Caki2 (cell line): ENCODE measurements at regions not wholly inside any gene's neighbourhood (a gene's known extent, or its start where the extent isn't known, plus 50 kb on each side); places are given as distances from the start of the nearest gene placed in this dataset.
A peak's percentile ranks its signal among the peaks of the same experiment; 100 is the strongest.
"Not testable (repeated sequence)": the region's sequence is repeated elsewhere in the genome, so short reads cannot be mapped to it uniquely, and the experiment has no call there.

Source experiments
- DNase-seq: peaks from one replicate; pipeline ENCODE4 v3.0.0-alpha.2; 2015; ENCODE audit warnings: low read depth
- in situ Hi-C: cut with HindIII; loops from 2 replicates; pipeline ENCODE4 v1.10.0; 2016; ENCODE audit warnings: low sequenced_read_pairs, low pct_unique_long_range_greater_than_20kb, mixed read lengths

DNA sequence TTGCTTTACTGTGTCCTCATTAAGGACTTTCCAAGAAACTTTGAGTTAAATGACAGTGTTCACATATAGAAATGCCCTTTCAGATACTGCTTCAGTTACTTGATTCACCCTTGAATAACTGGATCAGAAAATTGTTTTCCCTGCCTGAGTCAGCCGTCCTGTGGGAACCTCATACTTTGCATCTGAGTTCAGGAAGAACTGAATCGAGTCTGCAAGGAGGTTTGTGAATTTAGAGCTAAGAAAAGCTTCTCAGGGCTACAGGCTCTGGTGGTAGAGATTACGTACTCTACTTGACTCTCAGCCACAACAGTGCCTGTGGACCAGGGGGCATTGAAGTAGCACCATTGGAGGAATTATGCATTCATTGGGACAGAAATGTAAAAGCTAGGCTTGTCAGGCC is 252.4 kb upstream of the C2CD4B start:
- no peak for DNase-seq
- in situ Hi-C loops = no loop called here

DNA sequence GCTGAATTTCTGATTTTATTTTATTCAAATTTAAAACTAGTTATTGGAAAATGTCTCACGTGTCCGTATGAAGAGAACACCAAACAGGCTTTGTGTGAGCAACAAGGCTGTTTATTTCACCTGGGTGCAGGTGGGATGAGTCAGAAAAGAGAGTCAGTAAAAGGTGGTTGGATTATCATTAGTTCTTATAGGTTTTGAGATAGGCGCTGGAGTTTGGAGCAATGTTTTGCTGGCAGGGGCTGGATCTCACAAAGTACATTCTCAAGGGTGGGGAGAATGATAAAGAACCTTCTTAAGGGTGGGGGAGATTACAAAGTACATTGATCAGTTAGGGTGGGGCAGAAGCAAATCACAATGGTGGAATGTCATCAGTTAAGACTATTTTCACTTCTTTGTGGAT is 253.4 kb upstream of the C2CD4B start:
- DNase-seq, in situ Hi-C loops: not testable (repeated sequence)

GRCh38 chr15:62419192-62419591 is 254.1 kb upstream of the C2CD4B start:
- in situ Hi-C loops = no loop called here
- no peak for DNase-seq

DNA sequence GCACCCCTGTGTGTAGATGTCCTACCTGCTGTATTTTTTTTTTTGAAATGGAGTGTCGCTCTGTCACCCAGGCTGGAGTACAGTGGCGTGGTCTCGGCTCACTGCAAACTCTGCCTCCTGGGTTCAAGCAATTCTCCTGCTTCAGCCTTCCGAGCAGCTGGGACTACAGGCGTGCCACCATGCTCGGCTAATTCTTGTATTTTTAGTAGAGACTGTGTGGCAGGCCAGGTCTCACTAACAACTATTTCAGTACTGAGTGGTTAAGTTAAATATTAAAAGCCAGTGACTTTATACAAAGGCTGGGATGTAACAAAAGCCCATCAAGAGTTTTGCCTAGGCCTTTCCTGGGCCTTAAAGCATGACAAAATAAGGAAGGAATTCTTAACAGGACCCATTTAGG is 255.3 kb upstream of the C2CD4B start:
- in situ Hi-C loops = not testable (repeated sequence)
- DNase-seq = peak; percentile 89

DNA sequence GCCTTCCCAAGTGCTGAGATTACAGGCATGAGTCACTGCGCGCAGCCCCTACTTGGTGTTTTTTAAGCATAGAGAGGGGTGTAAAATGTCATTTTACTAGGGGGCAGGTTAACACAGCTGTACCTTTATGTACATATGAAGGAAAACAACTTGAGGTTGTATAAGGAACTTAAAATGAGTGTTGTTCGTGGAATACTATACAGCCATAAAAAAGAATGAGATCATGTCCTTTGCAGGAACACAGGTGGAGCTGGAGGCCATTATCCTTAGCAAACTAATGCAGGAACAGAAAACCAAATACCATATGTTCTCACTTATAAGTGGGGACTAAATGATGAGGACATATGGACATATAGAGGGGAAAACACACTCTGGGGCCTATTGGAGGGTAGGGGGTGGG is 256.2 kb upstream of the C2CD4B start:
- DNase-seq = no peak
- in situ Hi-C loops = no loop called here

DNA sequence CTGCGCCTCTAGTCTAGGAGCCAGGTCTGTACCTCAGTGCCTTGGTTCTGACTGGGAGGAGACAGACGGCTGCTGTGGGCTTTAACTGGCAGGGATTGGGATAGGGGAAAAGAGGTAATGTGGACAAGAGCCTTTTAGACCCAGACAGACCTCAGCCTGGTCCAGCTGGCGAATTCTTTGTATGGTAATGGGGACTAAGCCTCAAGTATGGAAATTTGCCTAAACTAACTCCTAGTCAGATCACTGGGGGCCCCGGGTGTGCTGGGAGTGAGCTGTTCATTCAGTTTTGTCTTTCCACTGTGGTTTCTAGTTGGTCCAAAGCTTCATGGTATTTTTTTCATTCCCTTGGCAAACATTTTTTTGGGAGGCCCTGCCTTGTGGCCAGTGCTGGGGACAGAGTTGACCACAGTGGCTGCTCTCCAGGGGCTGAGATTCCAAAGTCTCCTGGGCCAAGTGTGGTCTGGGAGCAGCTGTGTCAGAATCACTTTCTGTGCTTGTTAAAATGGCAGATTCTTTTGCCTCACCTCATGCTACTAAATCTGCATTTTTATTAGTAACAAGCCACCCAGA is 261.4 kb upstream of the C2CD4B start:
- in situ Hi-C loops = no loop called here
- no peak for DNase-seq

DNA sequence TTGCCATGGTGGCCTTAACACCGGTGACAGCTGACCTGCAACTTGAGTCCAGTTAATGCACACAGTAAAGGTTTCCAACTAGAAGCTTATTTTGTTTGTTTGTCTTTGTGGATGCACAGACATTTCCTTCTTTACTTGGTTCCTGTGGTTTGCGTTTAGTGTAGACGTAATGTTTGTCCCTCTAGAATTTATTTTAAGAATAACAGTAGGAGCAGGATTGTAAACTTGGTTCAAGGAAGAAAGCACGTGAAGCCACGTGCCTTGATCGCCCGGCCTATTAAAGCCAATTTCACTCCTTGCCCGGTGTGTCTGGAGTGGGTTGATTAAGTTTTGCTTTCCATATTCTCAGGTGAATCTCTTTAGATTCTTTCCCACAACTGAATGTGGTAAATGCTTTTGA is 263.2 kb upstream of the C2CD4B start:
- no peak for DNase-seq
- in situ Hi-C loops = no loop called here

DNA sequence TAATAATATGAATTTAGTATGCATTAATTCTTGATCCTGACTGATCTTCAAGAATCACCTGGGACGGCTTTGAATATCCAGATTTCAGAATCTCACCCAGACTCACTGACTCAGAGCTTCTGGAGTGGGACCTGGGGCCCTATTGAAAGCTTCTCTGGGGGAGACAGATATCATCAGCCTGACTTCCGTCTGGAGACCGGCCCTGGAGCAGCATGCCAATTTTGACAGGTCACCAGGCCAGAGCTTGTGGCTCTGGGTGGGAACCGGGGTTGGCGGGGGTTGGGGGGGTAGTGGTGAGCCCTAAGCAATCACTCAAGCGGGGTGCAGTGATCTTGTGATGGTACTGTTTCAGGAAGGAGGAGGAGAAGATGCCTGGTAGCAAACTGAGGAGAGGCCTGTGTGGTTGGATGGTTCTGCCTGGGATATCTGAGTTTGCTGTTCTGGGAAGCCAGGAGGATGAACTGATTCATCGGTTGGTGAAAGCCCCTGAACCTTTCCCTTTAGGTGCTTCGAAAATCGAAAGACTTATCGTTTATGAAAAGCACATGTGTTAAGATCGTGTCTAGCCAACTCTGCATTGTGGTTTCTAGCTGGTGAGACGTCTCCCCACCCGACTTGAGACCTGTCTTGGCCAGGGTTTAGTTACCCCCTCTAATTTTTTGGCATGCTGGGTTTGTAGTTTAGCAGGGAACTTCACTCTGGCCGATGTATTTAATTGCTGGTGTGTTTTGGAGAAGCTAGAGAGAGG is 263.9 kb upstream of the C2CD4B start:
- DNase-seq = no peak
- in situ Hi-C loops = no loop called here

- no peak for DNase-seq
- in situ Hi-C loops = no loop called here
These were observed 265.0 kb upstream of the C2CD4B start for GRCh38 chr15:62430056-62430455.

- in situ Hi-C loops = no loop called here
- no peak for DNase-seq
These were observed 265.5 kb upstream of the C2CD4B start for GRCh38 chr15:62430552-62430951.

DNA sequence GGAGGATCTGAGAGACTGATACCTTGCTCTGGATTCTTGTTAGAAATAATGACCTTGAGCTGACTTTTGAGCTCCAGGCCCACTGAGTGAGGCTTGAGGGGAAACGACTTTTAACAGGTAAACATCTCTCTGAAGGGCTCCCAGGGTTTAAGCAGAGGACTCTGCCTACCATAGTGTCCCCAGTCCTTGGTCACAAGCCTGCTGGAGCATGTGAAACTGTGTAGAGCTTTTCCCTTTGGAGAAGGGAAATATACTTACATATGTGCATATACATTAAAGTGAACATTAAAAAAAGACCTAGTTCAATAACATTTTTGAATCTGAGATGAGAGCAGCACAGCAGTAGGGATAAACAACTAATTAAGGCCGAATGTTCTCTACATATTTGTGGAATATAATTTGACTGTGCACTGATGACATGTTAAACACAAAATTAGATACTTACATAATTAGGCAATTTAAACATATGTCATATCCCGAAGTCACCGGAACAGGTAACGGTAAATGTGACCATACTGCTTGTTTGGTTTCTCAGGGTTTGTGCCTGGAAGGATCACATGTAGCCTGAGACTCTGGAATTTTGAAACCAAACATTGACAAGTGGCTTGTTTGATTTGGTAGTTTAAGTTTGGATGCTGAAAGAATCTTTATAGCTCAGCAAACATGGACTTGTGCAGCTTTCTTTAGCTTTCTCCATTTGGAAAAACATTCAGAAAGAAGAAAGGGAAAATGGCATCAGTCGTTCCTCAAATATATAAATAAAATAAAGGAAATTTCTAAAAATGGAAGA is 266.1 kb upstream of the C2CD4B start:
- in situ Hi-C loops = no loop called here
- DNase-seq = no peak

DNA sequence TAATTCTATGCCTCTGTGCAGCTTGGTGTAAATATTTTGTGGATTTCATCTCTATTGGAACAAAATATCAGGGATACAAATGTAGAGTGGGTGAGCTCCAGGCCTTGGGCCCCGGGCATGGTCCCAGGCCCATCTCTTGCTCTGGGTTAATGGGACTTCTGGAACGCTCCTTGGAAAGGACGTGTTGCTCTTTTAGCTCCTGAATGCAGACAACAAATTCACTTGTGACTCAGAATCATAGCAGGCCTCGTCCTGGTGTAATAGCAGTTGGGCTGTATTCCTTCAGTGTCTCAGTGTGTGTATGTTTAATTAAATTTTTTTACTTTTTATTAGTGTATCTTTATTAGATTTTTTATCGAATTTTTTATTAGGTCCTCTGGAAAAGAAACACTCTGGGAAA is 266.7 kb upstream of the C2CD4B start:
- in situ Hi-C loops = no loop called here
- DNase-seq = no peak

DNA sequence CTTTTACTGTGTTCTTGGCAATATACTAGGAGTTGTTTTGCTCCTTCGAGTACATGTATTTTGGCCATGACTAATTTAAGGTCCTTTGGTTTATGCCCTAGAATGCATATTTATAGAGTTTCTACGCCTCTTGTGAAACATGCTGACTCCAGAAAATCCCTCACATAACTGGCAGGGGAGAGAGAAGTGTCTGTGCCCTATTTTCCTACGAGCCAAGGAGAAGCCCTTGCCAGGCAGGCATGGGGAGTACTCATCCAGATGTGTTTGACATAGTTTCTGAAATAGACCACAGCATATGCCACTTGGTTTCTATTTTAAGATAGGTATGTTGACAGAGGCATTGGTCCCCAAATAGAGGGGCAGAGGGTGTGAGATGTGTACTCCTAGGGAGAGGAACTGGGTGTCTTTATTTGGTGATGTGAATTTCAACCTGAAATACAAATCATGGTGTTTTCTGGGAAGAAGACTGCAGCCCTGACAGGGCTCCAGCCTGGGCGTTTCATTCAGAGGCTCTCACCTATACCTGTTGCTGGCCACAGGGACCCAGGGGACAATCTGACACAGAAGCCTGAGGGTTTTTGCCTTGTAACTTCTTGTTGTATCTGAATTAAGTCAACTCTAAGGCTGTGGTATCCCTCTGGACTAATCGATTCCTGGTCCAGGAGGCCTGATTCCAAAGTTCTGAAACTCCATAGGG is 267.8 kb upstream of the C2CD4B start:
- in situ Hi-C loops = no loop called here
- DNase-seq = no peak

DNA sequence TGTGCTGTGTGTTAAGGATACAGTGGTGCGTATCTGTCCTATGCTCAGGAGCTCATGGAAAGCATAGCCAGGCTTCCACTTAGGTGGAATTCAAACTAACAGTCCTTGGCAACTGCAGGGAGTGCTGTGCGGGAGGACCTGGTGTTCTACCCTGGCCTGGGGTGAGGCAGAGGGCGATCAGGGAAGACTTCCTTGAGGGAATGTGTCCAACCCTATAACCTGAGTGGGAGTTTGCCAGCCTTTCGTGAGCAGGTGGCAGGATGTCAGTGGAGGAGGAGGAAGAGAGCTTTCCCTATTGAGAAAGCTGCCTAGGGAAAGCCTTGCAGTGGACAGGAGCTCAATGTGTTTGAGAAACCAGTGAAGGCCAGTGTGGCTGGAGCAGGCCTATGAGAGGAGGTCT is 271.1 kb upstream of the C2CD4B start:
- in situ Hi-C loops = no loop called here

DNA sequence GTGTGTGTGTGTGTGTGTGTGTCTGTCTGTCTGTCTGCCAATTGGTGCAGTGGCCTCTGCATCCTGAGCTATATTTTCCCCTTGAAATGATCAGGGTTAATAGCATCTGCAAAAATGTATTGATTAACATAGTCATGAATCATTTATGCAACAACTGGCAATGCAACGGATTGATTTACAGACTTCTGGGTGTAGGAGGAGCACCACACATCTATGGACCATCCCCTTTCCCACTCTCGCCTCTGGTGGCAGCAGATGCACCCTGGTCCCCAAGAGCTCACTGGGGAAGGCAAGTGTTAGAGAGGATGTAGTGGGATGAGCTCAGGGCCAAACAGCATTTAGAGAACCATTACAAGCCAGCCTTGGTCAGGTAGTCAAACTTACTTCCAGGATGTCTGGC is 272.7 kb upstream of the C2CD4B start:
- no peak for DNase-seq
- in situ Hi-C loops = no loop called here

More for the DNA sequence above, 271.1 kb upstream of the C2CD4B start:
- no peak for DNase-seq

DNA sequence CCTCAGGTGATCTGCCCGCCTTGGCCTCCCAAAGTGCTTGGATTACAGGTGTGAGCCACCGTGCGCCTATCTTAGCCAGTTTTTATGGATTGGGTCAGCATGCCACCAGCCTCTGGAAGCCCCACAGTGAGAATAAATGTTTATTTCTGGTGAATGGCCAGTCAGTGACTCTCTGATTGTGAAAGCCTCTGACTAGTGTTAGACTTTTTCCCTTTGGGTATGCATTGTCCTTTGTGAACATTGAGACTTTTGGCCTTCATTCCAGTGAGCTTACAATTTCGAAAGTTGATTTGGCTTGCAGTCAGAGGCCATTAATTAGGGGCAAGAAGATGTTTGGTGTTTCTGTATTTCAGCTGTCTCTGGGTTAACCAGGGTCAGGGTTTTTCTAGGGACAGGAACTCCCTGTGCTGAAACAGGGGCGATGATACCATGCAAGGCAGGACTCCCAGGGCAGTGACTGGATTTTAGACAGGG is 274.5 kb upstream of the C2CD4B start:
- no peak for DNase-seq
- in situ Hi-C loops = no loop called here

GRCh38 chr15:62440362-62441105 is 275.4 kb upstream of the C2CD4B start:
- no peak for DNase-seq
- in situ Hi-C loops = no loop called here
